DMS114 treated with DMSO at 0.1 percent for 48 hours (cell line): ENCODE measurements at regions not wholly inside any gene's neighbourhood (a gene's known extent, or its start where the extent isn't known, plus 50 kb on each side); places are given as distances from the start of the nearest gene placed in this dataset.
"Not testable (repeated sequence)": the region's sequence is repeated elsewhere in the genome, so short reads cannot be mapped to it uniquely, and the experiment has no call there.

Experiments
- DNase-seq: peaks from one replicate; lab custom pipeline; 2025; ENCODE audit not compliant: unreplicated experiment; lab: John Stamatoyannopoulos, UW

DNA sequence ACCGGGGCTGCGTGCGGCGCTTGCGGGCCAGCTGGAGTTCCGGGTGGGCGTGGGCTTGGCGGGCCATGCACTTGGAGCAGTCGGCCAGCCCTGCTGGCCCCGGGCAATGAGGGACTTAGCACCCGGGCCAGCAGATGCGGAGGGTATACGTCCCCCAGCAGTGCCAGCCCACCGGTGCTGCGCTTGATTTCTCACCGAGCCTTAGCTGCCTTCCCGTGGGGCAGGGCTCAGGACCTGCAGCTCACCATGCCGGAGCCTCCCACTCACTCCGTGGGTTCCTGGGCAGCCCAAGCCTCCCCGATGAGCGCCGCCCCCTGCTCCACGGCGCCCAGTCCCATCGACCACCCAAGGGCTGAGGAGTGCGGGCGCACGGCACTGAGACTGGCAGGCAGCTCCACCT is 51.4 kb upstream of the INPP4B start:
- not testable (repeated sequence) for DNase-seq

- DNase-seq: no peak
These were observed 54.5 kb upstream of the INPP4B start for GRCh38 chr4:142900622-142901021.

DNA sequence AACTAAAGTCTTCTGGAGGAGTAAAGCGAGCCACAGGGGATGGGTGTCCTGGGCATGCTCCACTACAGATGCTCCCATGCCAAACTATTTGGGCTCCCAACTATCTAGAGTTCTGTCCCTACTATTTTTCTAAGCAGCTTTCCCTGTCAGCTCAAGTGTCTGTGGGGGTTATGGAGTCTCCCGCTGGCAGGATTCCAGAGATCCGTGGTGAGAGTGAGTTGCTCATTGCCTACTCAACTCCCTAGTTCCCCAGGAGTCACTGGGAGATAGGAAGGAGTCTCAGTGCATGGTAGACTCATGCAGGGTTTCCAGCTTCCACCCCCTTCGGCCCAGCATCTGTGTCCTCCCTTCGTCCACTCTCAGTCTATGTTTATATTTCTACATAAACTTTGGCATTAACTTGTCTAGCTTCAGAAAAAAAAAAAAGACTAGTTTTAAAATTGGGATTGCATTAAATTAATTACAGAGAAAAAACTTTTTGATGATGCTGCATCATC is 55.1 kb upstream of the INPP4B start:
- DNase-seq: no peak

DNA sequence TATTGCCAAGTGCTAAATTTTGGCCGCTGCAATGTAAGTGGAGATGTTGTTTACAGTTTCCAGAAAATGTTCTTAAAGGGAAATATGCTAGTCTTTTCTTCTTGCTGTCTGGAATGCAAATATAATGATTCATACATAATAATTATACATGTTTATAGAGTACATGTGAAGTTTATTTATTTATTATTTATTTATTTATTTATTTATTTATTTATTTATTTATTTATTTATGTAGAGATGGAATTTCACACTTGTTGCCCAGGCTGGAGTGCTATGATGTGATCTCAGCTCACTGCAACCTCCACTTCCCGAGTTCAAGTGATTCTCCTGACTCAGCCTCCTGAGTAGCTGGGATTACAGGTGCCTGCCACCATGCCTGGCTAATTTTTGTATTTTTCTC is 57.5 kb upstream of the INPP4B start:
- not testable (repeated sequence) for DNase-seq

GRCh38 chr4:142909908-142910307 is 63.8 kb upstream of the INPP4B start:
- no peak for DNase-seq

- no peak for DNase-seq
These were observed 66.9 kb upstream of the INPP4B start for GRCh38 chr4:142913034-142913433.

DNA sequence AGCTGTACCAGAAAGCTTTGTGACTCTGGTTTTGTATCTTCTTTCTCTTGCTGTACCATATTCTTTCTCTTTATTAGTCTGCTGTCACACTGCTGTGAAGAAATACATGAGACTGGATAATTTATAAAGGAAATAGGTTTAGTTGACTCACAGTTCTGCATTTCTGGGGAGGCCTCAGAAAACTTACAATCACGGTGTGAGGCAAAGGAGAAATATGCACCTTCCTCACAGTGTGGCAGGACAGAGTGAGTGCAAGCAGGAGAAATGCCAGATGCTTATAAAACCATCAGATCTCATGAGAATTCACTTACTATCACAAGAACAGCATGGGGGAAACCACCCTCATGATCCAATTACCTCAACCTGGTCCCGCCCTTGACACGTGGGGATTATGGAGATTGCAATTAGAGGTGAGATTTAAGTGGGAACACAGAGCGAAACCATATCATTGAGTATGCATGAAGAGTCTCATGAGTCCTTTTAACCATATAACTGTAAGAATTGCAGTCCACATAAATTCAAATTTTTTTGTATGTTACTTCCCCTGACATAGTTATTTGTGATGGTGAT is 67.4 kb upstream of the INPP4B start:
- DNase-seq: no peak

- no peak for DNase-seq
These were observed 71.6 kb upstream of the INPP4B start for GRCh38 chr4:142917678-142918077.

GRCh38 chr4:142922720-142923119 is 76.6 kb upstream of the INPP4B start:
- no peak for DNase-seq

DNA sequence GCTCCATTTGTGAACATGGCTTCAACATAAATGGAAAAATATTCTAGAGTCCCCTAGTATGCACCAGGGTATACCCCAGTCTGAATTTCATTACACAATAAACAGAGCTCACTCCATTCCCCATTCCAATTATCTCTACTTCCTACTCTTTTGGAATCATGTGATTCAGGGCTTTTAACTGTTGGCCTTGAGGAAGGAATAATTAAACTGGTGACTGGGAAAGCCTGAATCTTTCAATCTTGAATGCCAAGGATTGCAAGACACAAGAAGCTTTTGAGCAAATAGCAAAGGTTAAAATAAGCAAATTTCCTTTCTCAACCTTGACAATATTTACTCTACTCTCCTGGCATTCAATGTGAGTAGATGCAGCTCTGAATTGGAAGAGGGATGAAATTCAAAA is 77.5 kb upstream of the INPP4B start:
- DNase-seq: no peak

DNA sequence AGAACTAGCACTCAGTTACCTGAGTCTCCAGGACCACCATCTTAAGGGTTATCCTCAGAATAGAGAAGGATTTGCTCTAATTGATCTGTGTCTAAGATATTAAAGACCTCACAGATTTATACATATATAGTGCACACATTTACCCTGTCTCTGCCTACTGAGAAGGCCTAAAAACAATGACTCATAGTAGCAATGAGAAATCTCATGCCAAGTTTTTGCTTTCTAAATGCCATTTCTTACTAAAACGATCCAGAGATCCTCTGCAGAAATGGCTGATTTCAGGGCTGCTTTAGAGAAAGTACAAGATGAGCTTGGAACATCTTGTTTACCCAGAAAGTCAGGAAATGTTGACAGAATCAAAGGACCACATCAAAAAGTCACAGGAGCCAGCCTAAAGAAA is 79.1 kb upstream of the INPP4B start:
- no peak for DNase-seq

DNA sequence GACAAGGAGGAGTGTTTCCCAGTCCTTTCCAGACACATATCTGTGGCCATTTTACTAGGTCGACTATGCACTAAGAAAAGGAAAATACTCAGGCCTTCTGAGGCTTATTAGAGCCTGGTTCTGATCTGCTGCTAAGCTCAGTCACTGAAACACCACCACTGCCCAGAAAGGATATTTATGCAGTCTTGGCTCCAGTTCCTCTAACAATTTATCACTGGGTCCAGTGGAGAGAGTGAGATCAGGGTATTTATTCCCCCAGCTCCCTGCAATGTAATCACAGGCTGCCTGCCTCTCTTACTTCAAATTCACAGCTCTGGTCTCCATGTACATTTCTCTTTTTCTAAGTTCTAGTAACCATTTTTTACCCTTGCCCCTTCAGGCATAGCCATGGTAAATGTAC is 81.6 kb upstream of the INPP4B start:
- DNase-seq: no peak

- DNase-seq: no peak
These were observed 83.4 kb upstream of the INPP4B start for GRCh38 chr4:142929526-142929925.

DNA sequence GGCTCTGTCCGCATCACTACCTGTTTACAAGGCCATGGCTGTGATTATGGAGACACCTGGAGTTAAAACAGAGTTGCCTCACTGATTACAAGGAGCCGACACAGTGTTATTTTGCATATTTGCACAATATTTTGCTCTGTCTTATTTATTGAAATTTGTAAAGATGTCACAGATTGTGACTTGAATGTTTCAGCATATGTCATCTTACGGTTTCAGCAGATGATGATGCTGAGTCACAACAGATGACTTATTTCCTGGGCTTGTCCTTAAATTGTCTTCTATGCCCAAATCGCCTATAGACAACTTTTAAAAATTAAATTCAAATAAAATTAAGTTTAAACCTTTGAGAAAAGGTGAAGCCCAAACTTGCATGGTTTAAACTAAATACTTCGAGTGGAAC is 87.1 kb upstream of the INPP4B start:
- DNase-seq: no peak

GRCh38 chr4:142940425-142941330 is 94.6 kb upstream of the INPP4B start:
- no peak for DNase-seq

DNA sequence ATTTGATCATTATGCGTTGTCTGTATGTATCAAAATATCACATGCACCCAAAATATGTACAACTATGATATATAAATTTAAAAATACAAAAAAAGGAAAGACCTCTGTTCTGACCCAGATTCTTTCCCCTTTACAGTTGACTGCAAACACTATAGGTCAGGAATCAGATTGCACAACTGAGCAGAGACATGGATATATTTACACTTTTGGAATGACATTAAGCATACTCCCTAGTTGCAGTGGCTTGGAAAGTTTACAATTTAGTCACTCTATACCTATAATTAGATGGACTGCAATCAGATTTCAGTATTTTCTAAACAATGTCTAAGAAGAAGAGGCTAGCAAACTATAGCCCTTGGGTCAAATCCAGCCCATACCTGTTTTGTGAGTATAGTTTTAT is 98.5 kb upstream of the INPP4B start:
- DNase-seq: no peak

DNA sequence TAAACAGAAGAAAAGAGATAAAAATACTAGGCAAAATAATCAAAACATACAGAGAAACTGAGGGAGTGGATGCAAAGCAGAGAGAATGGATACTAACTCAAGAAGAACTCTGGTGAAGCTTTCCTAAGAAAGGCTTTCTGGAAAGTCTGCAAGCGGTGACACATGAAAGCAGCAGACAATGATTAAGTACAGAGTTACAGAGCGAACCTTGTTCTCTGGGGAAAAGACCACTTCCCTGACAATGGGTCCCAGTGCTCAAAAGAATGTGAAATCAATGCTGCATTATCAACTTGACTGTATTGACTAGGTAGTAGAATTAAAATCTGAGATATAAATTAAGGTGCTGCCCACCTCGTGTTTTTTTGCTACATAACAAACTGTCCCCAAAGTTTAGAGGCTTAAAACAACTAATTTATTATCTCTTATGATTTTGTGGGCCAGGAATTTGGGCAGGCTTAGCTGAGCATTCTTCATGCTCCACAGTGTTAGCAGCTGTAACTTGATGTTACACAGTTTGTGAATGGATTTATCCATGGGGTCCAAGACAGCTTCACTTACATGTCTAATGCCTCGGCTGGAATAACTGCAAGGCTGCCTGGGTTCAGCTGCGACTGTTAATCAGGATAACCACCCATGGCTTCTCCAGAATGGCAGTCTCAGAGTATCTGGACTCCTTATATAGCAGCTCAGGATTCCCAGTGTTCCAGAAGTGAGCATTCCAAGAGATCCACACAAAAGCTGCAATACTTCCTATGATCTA is 106.9 kb upstream of the INPP4B start:
- DNase-seq: no peak

DNA sequence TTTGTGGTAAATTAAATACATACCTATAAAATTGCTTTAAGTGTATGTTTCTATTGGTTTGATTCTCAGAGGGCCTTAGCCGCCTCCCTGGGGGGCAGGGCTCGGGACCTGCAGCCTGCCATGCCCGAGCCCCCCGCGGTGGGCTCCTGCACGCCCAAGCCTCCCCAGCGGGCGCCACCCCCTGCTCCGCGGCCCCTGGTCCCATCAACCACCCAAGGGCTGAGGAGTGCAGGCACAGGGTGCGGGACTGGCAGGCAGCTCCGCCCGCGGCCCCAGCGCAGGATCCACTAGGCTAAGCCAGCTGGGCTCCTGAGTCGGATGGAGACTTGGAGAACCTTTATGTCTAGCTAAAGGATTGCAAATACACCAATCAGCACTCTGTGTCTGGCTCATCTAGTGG is 108.3 kb upstream of the INPP4B start:
- DNase-seq: no peak

- no peak for DNase-seq
These were observed 109.4 kb upstream of the INPP4B start for GRCh38 chr4:142955501-142955900.

DNA sequence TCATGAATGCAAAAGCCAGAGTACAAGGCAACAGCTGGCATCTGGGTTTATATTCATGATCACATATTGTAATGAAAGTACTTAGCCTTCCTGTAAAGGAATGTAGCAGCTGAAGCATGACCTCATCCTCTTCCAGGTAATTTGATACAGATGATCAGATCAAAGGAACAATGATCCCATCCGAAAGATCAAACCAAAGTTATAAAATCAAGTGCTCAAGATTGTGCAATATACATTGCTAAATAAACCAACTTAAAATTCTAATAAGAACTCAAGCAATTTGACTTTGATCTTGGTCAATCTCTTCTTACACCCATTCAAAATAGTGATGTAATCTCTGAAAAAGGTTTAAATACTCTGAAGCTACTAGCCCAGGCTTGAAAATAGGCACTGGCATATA is 113.1 kb upstream of the INPP4B start:
- no peak for DNase-seq

GRCh38 chr4:142960126-142960525 is 114.0 kb upstream of the INPP4B start:
- no peak for DNase-seq
